ENCODE measurements at regions not wholly inside any gene's neighbourhood (a gene's known extent, or its start where the extent isn't known, plus 50 kb on each side); places are given as distances from the start of the nearest gene placed in this dataset.
"Not testable (repeated sequence)": the region's sequence is repeated elsewhere in the genome, so short reads cannot be mapped to it uniquely, and the experiment has no call there.

DNA sequence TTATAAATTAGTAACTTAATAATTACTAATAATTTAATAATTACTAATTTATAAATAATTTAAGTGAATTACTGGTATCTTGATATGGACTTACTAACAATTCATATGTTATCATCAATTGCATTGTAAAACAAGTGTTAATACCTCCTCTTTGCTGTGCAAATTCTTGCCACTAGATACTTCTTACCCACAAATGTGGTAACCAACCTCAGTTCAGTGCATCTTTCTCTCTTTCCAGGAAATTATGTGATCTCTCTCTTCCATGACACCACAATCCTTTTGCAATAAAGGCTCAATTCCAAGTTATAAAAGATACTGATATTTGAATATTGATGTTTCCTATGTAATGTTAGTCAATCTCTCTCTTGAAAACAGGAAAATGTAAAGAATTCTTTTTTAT is 408.6 kb upstream of the MIR17HG start:
- no peak overlapping the region for H3K9ac ChIP-seq (ENCODE audit: low read length)
- no peaks in the 10 kb centered on the region for H3K9me2 ChIP-seq (replicated peaks; ENCODE audit: insufficient read depth, low read length)
- no peak overlapping the region for H3K27ac ChIP-seq (ENCODE audit: low read length)
- H2AFZ ChIP-seq (ENCODE audit: low read length), result no peak overlapping the region
- H3K9me3 ChIP-seq (ENCODE audit: low read length), result no peaks in the 10 kb centered on the region
- no peaks in the 10 kb centered on the region for H3K4me1 ChIP-seq (ENCODE audit: low read length)
- H3K4me2 ChIP-seq (ENCODE audit: low read depth, low read length, poor library complexity, severe bottlenecking), result no peak overlapping the region
- no peak overlapping the region for H3K4me3 ChIP-seq (ENCODE audit: low read length)
- no peaks in the 10 kb centered on the region for H4K20me1 ChIP-seq (ENCODE audit: insufficient read depth, low read depth, low read length)
- H3K36me3 ChIP-seq (ENCODE audit: insufficient read depth, low read length), result no peaks in the 10 kb centered on the region
- H3K27me3 ChIP-seq (ENCODE audit: low read length), result no peaks in the 10 kb centered on the region; the same call in 1 of the 2 replicates
- no peak for DNase-seq
- no peaks in the 10 kb centered on the region for H3K79me2 ChIP-seq (ENCODE audit: low read length)

DNA sequence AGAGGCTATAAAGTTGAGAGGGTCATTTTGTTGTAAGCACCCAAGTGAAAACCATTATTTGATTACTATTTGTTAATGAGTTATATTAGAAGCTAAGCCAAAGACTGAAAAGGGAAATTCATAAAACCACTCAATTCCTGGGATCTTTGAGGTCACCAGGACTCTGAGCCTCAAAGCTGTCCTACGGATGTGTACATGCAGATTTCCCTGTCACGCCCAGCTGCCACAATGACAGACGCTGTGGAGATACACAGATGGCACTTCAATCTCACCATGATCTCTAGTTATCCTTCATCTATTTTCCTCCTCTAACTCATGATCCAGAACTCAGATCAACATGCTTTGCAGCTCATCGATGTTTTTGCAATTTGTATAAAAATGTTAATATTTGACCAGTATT is 403.5 kb upstream of the MIR17HG start:
- H3K4me3 ChIP-seq (ENCODE audit: low read length), result no peak overlapping the region
- no peak overlapping the region for H3K9ac ChIP-seq (ENCODE audit: low read length)
- DNase-seq, result no peak
- no peak overlapping the region for H3K27ac ChIP-seq (ENCODE audit: low read length)
- no peak overlapping the region for H2AFZ ChIP-seq (ENCODE audit: low read length)
- no peaks in the 10 kb centered on the region for H3K79me2 ChIP-seq (ENCODE audit: low read length)
- H3K4me1 ChIP-seq (ENCODE audit: low read length), result no peaks in the 10 kb centered on the region
- no peaks in the 10 kb centered on the region for H4K20me1 ChIP-seq (ENCODE audit: insufficient read depth, low read depth, low read length)
- H3K9me2 ChIP-seq (replicated peaks; ENCODE audit: insufficient read depth, low read length), result no peaks in the 10 kb centered on the region
- H3K27me3 ChIP-seq (ENCODE audit: low read length), result no peaks in the 10 kb centered on the region
- H3K4me2 ChIP-seq (ENCODE audit: low read depth, low read length, poor library complexity, severe bottlenecking), result no peak overlapping the region
- no peaks in the 10 kb centered on the region for H3K36me3 ChIP-seq (ENCODE audit: insufficient read depth, low read length)
- no peaks in the 10 kb centered on the region for H3K9me3 ChIP-seq (ENCODE audit: low read length)

DNA sequence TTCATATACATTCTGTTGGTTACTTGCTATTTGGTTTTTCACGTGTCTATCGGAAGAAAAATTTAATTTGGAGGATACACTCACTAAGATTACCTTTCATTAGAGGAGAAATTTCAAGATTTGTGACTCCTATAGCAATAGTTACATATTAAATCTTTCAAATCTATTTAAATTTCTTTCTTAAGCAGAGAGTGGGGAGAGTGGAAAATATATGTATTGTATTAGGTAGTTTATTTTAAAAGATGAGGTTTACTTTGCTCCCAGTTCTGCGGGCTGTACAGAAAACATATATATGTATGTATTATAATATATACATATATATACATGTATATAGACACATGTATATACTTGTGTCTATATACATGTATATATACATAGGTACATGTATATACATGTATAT is 402.3 kb upstream of the MIR17HG start:
- not testable (repeated sequence) for H3K79me2 ChIP-seq (ENCODE audit: low read length); H3K4me1 ChIP-seq (ENCODE audit: low read length); H3K4me2 ChIP-seq (ENCODE audit: low read depth, low read length, poor library complexity, severe bottlenecking); H3K36me3 ChIP-seq (ENCODE audit: insufficient read depth, low read length); H3K9me3 ChIP-seq (ENCODE audit: low read length); H3K4me3 ChIP-seq (ENCODE audit: low read length); H2AFZ ChIP-seq (ENCODE audit: low read length); H3K27ac ChIP-seq (ENCODE audit: low read length); DNase-seq; H3K9ac ChIP-seq (ENCODE audit: low read length); H3K27me3 ChIP-seq (ENCODE audit: low read length); H4K20me1 ChIP-seq (ENCODE audit: insufficient read depth, low read depth, low read length); H3K9me2 ChIP-seq (replicated peaks; ENCODE audit: insufficient read depth, low read length)

GRCh38 chr13:90946125-90946524 is 401.4 kb upstream of the MIR17HG start:
- DNase-seq; H3K4me3 ChIP-seq (ENCODE audit: low read length); H3K27me3 ChIP-seq (ENCODE audit: low read length); H3K9me3 ChIP-seq (ENCODE audit: low read length); H3K9ac ChIP-seq (ENCODE audit: low read length); H3K36me3 ChIP-seq (ENCODE audit: insufficient read depth, low read length); H3K27ac ChIP-seq (ENCODE audit: low read length); H3K79me2 ChIP-seq (ENCODE audit: low read length); H3K4me1 ChIP-seq (ENCODE audit: low read length); H2AFZ ChIP-seq (ENCODE audit: low read length); H3K9me2 ChIP-seq (replicated peaks; ENCODE audit: insufficient read depth, low read length); H4K20me1 ChIP-seq (ENCODE audit: insufficient read depth, low read depth, low read length); H3K4me2 ChIP-seq (ENCODE audit: low read depth, low read length, poor library complexity, severe bottlenecking): not testable (repeated sequence)

- H3K4me2 ChIP-seq (ENCODE audit: low read depth, low read length, poor library complexity, severe bottlenecking), result no peak overlapping the region
- no peaks in the 10 kb centered on the region for H3K9me2 ChIP-seq (replicated peaks; ENCODE audit: insufficient read depth, low read length)
- no peaks in the 10 kb centered on the region for H3K79me2 ChIP-seq (ENCODE audit: low read length)
- no peak overlapping the region for H2AFZ ChIP-seq (ENCODE audit: low read length)
- H3K36me3 ChIP-seq (ENCODE audit: insufficient read depth, low read length), result no peaks in the 10 kb centered on the region
- no peak for DNase-seq
- no peak overlapping the region for H3K27ac ChIP-seq (ENCODE audit: low read length)
- H3K9ac ChIP-seq (ENCODE audit: low read length), result no peak overlapping the region
- H3K4me3 ChIP-seq (ENCODE audit: low read length), result no peak overlapping the region
- H4K20me1 ChIP-seq (ENCODE audit: insufficient read depth, low read depth, low read length), result no peaks in the 10 kb centered on the region
- no peaks in the 10 kb centered on the region for H3K27me3 ChIP-seq (ENCODE audit: low read length)
- no peaks in the 10 kb centered on the region for H3K9me3 ChIP-seq (ENCODE audit: low read length)
- no peaks in the 10 kb centered on the region for H3K4me1 ChIP-seq (ENCODE audit: low read length)
Observed at GRCh38 chr13:90947976-90948375, 399.5 kb upstream of the MIR17HG start.

- no peak for DNase-seq
- H3K27ac ChIP-seq (ENCODE audit: low read length), result no peak overlapping the region
- H3K79me2 ChIP-seq (ENCODE audit: low read length), result no peaks in the 10 kb centered on the region
- H3K9me3 ChIP-seq (ENCODE audit: low read length), result no peaks in the 10 kb centered on the region
- no peaks in the 10 kb centered on the region for H4K20me1 ChIP-seq (ENCODE audit: insufficient read depth, low read depth, low read length)
- H3K4me3 ChIP-seq (ENCODE audit: low read length), result no peak overlapping the region
- H3K9ac ChIP-seq (ENCODE audit: low read length), result no peak overlapping the region
- H3K27me3 ChIP-seq (ENCODE audit: low read length), result no peaks in the 10 kb centered on the region
- H2AFZ ChIP-seq (ENCODE audit: low read length), result no peak overlapping the region
- no peaks in the 10 kb centered on the region for H3K4me1 ChIP-seq (ENCODE audit: low read length)
- no peak overlapping the region for H3K4me2 ChIP-seq (ENCODE audit: low read depth, low read length, poor library complexity, severe bottlenecking)
- no peaks in the 10 kb centered on the region for H3K9me2 ChIP-seq (replicated peaks; ENCODE audit: insufficient read depth, low read length)
- no peaks in the 10 kb centered on the region for H3K36me3 ChIP-seq (ENCODE audit: insufficient read depth, low read length)
Observed at GRCh38 chr13:90950160-90950559, 397.3 kb upstream of the MIR17HG start.

DNA sequence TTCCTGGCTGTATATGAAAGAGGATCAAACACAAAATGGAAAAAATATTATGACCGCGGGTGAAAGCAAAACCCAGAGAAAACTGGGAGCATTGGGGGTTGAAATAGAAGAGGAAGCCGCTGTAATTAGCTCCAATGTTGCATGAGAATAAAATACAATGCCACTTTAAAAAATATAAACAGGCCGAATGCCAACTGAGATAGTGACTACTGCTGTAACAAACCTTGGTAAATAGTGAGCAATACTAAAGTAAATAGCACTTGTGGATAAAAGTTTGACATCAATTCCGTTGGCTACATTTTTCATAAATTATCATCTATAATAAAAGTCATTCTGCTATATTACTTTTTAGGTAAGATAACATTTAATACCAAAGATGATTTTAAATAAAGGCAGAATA is 395.8 kb upstream of the MIR17HG start:
- Histone ChIP-seq H3K4me1 (ENCODE audit: low read length) (no peaks in the 10 kb centered on the region), H3K9ac (ENCODE audit: low read length) (no peak overlapping the region)

GRCh38 chr13:90952326-90952725 is 395.2 kb upstream of the MIR17HG start:
- no peak for DNase-seq
- H3K4me2 ChIP-seq (ENCODE audit: low read depth, low read length, poor library complexity, severe bottlenecking), result no peak overlapping the region
- H3K9me3 ChIP-seq (ENCODE audit: low read length), result no peaks in the 10 kb centered on the region

More for the DNA sequence above, 395.8 kb upstream of the MIR17HG start:
- H3K27ac ChIP-seq (ENCODE audit: low read length), result no peak overlapping the region
- no peak overlapping the region for H3K4me3 ChIP-seq (ENCODE audit: low read length)
- no peaks in the 10 kb centered on the region for H3K9me2 ChIP-seq (replicated peaks; ENCODE audit: insufficient read depth, low read length)
- no peaks in the 10 kb centered on the region for H3K79me2 ChIP-seq (ENCODE audit: low read length)
- no peak overlapping the region for H3K4me2 ChIP-seq (ENCODE audit: low read depth, low read length, poor library complexity, severe bottlenecking)
- H3K9me3 ChIP-seq (ENCODE audit: low read length), result no peaks in the 10 kb centered on the region
- H3K27me3 ChIP-seq (ENCODE audit: low read length), result no peaks in the 10 kb centered on the region
- H4K20me1 ChIP-seq (ENCODE audit: insufficient read depth, low read depth, low read length), result no peaks in the 10 kb centered on the region
- no peak overlapping the region for H2AFZ ChIP-seq (ENCODE audit: low read length)
- no peaks in the 10 kb centered on the region for H3K36me3 ChIP-seq (ENCODE audit: insufficient read depth, low read length)
- DNase-seq, result no peak

GRCh38 chr13:90954605-90955195 is 392.8 kb upstream of the MIR17HG start:
- H3K9me3 ChIP-seq (ENCODE audit: low read length), result no peaks in the 10 kb centered on the region
- DNase-seq, result no peak
- H4K20me1 ChIP-seq (ENCODE audit: insufficient read depth, low read depth, low read length), result no peaks in the 10 kb centered on the region
- no peaks in the 10 kb centered on the region for H3K9me2 ChIP-seq (replicated peaks; ENCODE audit: insufficient read depth, low read length)
- no peak overlapping the region for H3K4me3 ChIP-seq (ENCODE audit: low read length)
- H3K27ac ChIP-seq (ENCODE audit: low read length), result no peak overlapping the region
- no peaks in the 10 kb centered on the region for H3K4me1 ChIP-seq (ENCODE audit: low read length)
- no peaks in the 10 kb centered on the region for H3K27me3 ChIP-seq (ENCODE audit: low read length)
- H3K79me2 ChIP-seq (ENCODE audit: low read length), result no peaks in the 10 kb centered on the region
- H2AFZ ChIP-seq (ENCODE audit: low read length), result no peak overlapping the region
- H3K9ac ChIP-seq (ENCODE audit: low read length), result no peak overlapping the region
- H3K36me3 ChIP-seq (ENCODE audit: insufficient read depth, low read length), result no peaks in the 10 kb centered on the region
- H3K4me2 ChIP-seq (ENCODE audit: low read depth, low read length, poor library complexity, severe bottlenecking), result no peak overlapping the region

More at GRCh38 chr13:90952326-90952725, 395.2 kb upstream of the MIR17HG start:
- Histone ChIP-seq H4K20me1 (ENCODE audit: insufficient read depth, low read depth, low read length) (no peaks in the 10 kb centered on the region), H2AFZ (ENCODE audit: low read length) (no peak overlapping the region), H3K9ac (ENCODE audit: low read length) (no peak overlapping the region), H3K36me3 (ENCODE audit: insufficient read depth, low read length) (no peaks in the 10 kb centered on the region), H3K4me1 (ENCODE audit: low read length) (no peaks in the 10 kb centered on the region), H3K4me3 (ENCODE audit: low read length) (no peak overlapping the region), H3K27me3 (ENCODE audit: low read length) (no peaks in the 10 kb centered on the region), H3K9me2 (replicated peaks; ENCODE audit: insufficient read depth, low read length) (no peaks in the 10 kb centered on the region), H3K79me2 (ENCODE audit: low read length) (no peaks in the 10 kb centered on the region), H3K27ac (ENCODE audit: low read length) (no peak overlapping the region)
